Kasumi-1 (cell line): ENCODE measurements at regions not wholly inside any gene's neighbourhood (a gene's known extent, or its start where the extent isn't known, plus 50 kb on each side); places are given as distances from the start of the nearest gene placed in this dataset.
"Not testable (repeated sequence)": the region's sequence is repeated elsewhere in the genome, so short reads cannot be mapped to it uniquely, and the experiment has no call there.

Experiments
- DNase-seq, 2 experiments: peaks; one replicate each; lab custom pipeline; 2025; lab: John Stamatoyannopoulos, UW

- DNase-seq: no peak
Observed at GRCh38 chr4:189178125-189178746, 762.4 kb upstream of the FRG1 start.

GRCh38 chr4:189185810-189186432 is 754.8 kb upstream of the FRG1 start:
- DNase-seq: no peak

- DNase-seq: no peak
Observed at GRCh38 chr4:189187531-189188052, 753.1 kb upstream of the FRG1 start.

GRCh38 chr4:189198624-189199023 is 742.0 kb upstream of the FRG1 start:
- no peak for DNase-seq

- DNase-seq: no peak
Observed at GRCh38 chr4:189200353-189200752, 740.3 kb upstream of the FRG1 start.

- DNase-seq: peak; percentile 54 to 55
Observed at GRCh38 chr4:189202182-189202868, 738.3 kb upstream of the FRG1 start.

GRCh38 chr4:189202869-189203271 is 737.8 kb upstream of the FRG1 start:
- peak in 1 of 2 experiments; percentile 12 for DNase-seq

- DNase-seq: no peak
Observed at GRCh38 chr4:189204616-189205015, 736.1 kb upstream of the FRG1 start.

- peak; percentile 27 to 28 for DNase-seq
Observed at GRCh38 chr4:189206953-189207352, 733.7 kb upstream of the FRG1 start.

GRCh38 chr4:189207872-189208271 is 732.8 kb upstream of the FRG1 start:
- DNase-seq: no peak

- no peak for DNase-seq
Observed at GRCh38 chr4:189215574-189215973, 725.1 kb upstream of the FRG1 start.

GRCh38 chr4:189221691-189222090 is 719.0 kb upstream of the FRG1 start:
- no peak for DNase-seq

GRCh38 chr4:189228726-189229125 is 711.9 kb upstream of the FRG1 start:
- DNase-seq: no peak

- no peak for DNase-seq
Observed at GRCh38 chr4:189232274-189232673, 708.4 kb upstream of the FRG1 start.

GRCh38 chr4:189233754-189234153 is 706.9 kb upstream of the FRG1 start:
- DNase-seq: not testable (repeated sequence)

GRCh38 chr4:189234948-189235347 is 705.7 kb upstream of the FRG1 start:
- DNase-seq: not testable (repeated sequence)

GRCh38 chr4:189235599-189235998 is 705.1 kb upstream of the FRG1 start:
- no peak for DNase-seq

GRCh38 chr4:189236321-189236720 is 704.4 kb upstream of the FRG1 start:
- not testable (repeated sequence) for DNase-seq

GRCh38 chr4:189237340-189237739 is 703.3 kb upstream of the FRG1 start:
- DNase-seq: no peak

GRCh38 chr4:189255636-189256035 is 685.0 kb upstream of the FRG1 start:
- no peak for DNase-seq

- no peak for DNase-seq
Observed at GRCh38 chr4:189261475-189261874, 679.2 kb upstream of the FRG1 start.

GRCh38 chr4:189265515-189265914 is 675.2 kb upstream of the FRG1 start:
- no peak for DNase-seq

- no peak for DNase-seq
Observed at GRCh38 chr4:189267312-189267965, 673.2 kb upstream of the FRG1 start.
